ENCODE measurements at regions not wholly inside any gene's neighbourhood (a gene's known extent, or its start where the extent isn't known, plus 50 kb on each side); places are given as distances from the start of the nearest gene placed in this dataset.
A peak's percentile ranks its signal among the peaks of the same experiment; 100 is the strongest.

GRCh38 chr13:76715621-76716020, 170.6 kb downstream of the KCTD12 start:
- DNase-seq (ENCODE audit: low read depth) = no peak
- TF ChIP-seq, protein P1, sequence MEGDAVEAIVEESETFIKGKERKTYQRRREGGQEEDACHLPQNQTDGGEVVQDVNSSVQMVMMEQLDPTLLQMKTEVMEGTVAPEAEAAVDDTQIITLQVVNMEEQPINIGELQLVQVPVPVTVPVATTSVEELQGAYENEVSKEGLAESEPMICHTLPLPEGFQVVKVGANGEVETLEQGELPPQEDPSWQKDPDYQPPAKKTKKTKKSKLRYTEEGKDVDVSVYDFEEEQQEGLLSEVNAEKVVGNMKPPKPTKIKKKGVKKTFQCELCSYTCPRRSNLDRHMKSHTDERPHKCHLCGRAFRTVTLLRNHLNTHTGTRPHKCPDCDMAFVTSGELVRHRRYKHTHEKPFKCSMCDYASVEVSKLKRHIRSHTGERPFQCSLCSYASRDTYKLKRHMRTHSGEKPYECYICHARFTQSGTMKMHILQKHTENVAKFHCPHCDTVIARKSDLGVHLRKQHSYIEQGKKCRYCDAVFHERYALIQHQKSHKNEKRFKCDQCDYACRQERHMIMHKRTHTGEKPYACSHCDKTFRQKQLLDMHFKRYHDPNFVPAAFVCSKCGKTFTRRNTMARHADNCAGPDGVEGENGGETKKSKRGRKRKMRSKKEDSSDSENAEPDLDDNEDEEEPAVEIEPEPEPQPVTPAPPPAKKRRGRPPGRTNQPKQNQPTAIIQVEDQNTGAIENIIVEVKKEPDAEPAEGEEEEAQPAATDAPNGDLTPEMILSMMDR (IDR thresholded peaks at IDR 0.05; ENCODE audit: control insufficient read depth, insufficient read depth, low read depth, low read length, missing control alignments) = no peak
- no peak overlapping the region for H3K4me3 ChIP-seq (ENCODE audit: control insufficient read depth, low read depth, low read length)

GRCh38 chr13:76715075-76715474, 171.1 kb downstream of the KCTD12 start:
- TF ChIP-seq, protein P1 (IDR thresholded peaks at IDR 0.05; ENCODE audit: control insufficient read depth, insufficient read depth, low read depth, low read length, missing control alignments) = no peak
- no peak overlapping the region for H3K4me3 ChIP-seq (ENCODE audit: control insufficient read depth, low read depth, low read length)
- DNase-seq (ENCODE audit: low read depth) = no peak

- no peak for DNase-seq (ENCODE audit: low read depth)
- no peak overlapping the region for H3K4me3 ChIP-seq (ENCODE audit: control insufficient read depth, low read depth, low read length)
- TF ChIP-seq, protein P1 (IDR thresholded peaks at IDR 0.05; ENCODE audit: control insufficient read depth, insufficient read depth, low read depth, low read length, missing control alignments) = no peak
Observed at GRCh38 chr13:76713280-76713679, 172.9 kb downstream of the KCTD12 start.

DNA sequence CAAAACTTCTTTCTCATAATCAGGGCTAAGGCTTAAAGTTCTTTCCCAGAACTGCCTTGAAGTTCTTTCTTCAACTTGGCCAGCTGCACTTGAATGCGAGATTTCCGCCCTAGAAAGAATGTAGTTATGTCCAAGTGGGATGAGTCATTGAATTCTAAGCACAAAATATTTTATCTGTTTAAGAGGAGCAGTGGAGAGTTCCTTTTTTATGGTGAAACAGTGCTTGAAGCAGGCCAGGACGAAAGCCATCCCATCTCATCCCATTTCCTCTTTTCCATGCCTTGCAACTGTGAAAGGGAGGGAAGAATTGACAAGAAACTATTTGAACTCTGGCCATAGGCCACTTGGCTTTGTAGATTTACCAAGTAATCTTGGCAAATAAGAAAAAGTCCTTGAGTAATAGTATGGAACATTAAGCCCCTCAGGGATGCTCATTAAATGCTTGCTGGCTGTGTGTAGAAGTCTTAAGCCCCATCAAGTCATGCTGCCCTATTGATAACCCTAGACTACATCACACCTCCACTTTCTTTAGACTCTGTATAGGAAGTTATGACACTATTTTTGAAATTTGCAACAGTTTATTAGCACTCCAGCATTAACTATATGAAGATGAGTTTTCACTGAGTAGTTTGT, 174.5 kb downstream of the KCTD12 start:
- TF ChIP-seq, protein P1 (IDR thresholded peaks at IDR 0.05; ENCODE audit: control insufficient read depth, insufficient read depth, low read depth, low read length, missing control alignments) = no peak
- H3K4me3 ChIP-seq (ENCODE audit: control insufficient read depth, low read depth, low read length) = no peak overlapping the region
- DNase-seq (ENCODE audit: low read depth) = peak; percentile 84

- DNase-seq (ENCODE audit: low read depth) = no peak
- TF ChIP-seq, protein P1 (IDR thresholded peaks at IDR 0.05; ENCODE audit: control insufficient read depth, insufficient read depth, low read depth, low read length, missing control alignments) = no peak
- no peak overlapping the region for H3K4me3 ChIP-seq (ENCODE audit: control insufficient read depth, low read depth, low read length)
Observed at GRCh38 chr13:76709851-76710250, 176.4 kb downstream of the KCTD12 start.

- no peak for DNase-seq (ENCODE audit: low read depth)
Observed at GRCh38 chr13:76708138-76708688, 178.0 kb downstream of the KCTD12 start.

More at GRCh38 chr13:76708138-76708688, 178.0 kb downstream of the KCTD12 start:
- H3K4me3 ChIP-seq (ENCODE audit: control insufficient read depth, low read depth, low read length) = no peak overlapping the region
- TF ChIP-seq, protein P1 (IDR thresholded peaks at IDR 0.05; ENCODE audit: control insufficient read depth, insufficient read depth, low read depth, low read length, missing control alignments) = no peak

All from AG09309 (cell line).